ENCODE measurements at regions not wholly inside any gene's neighbourhood (a gene's known extent, or its start where the extent isn't known, plus 50 kb on each side); places are given as distances from the start of the nearest gene placed in this dataset.

DNA sequence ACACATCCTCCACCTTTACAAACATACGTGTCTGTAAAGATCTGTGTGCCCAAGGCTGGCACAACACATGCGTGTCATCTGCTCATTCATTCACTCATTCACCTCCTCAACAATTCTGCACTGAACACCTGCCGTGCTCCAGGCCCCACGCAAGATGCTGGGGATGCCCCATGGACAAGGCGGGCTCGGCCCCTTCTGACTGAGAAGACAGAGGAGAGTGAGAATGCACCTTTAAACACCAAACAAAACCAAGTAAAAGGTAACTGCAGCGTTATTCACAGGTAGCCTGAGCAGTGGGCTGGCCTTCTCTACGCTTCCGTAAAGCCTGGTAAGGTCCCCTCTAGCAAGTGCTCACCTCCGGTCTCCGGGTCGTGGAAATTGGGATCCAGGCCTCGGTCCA lies 142.8 kb downstream of the SHANK2 start:
- TF ChIP-seq, protein P1, sequence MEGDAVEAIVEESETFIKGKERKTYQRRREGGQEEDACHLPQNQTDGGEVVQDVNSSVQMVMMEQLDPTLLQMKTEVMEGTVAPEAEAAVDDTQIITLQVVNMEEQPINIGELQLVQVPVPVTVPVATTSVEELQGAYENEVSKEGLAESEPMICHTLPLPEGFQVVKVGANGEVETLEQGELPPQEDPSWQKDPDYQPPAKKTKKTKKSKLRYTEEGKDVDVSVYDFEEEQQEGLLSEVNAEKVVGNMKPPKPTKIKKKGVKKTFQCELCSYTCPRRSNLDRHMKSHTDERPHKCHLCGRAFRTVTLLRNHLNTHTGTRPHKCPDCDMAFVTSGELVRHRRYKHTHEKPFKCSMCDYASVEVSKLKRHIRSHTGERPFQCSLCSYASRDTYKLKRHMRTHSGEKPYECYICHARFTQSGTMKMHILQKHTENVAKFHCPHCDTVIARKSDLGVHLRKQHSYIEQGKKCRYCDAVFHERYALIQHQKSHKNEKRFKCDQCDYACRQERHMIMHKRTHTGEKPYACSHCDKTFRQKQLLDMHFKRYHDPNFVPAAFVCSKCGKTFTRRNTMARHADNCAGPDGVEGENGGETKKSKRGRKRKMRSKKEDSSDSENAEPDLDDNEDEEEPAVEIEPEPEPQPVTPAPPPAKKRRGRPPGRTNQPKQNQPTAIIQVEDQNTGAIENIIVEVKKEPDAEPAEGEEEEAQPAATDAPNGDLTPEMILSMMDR (IDR thresholded peaks at IDR 0.05), result no peak
- no peak for TF ChIP-seq EZH2 (IDR thresholded peaks at IDR 0.05)
